DMS79 treated with DMSO at 0.1 percent for 48 hours (cell line): ENCODE measurements at regions not wholly inside any gene's neighbourhood (a gene's known extent, or its start where the extent isn't known, plus 50 kb on each side); places are given as distances from the start of the nearest gene placed in this dataset.
"Not testable (repeated sequence)": the region's sequence is repeated elsewhere in the genome, so short reads cannot be mapped to it uniquely, and the experiment has no call there.

Experiments
- DNase-seq: peaks from one replicate; lab custom pipeline; 2025; lab: John Stamatoyannopoulos, UW

GRCh38 chr7:46625032-46625431 lies 704.0 kb upstream of the IGFBP3 start:
- DNase-seq, result no peak

- DNase-seq, result no peak
Measured at GRCh38 chr7:46622251-46622650, 701.2 kb upstream of the IGFBP3 start.

GRCh38 chr7:46619723-46620310 lies 698.7 kb upstream of the IGFBP3 start:
- DNase-seq, result no peak

GRCh38 chr7:46616636-46617035 lies 695.6 kb upstream of the IGFBP3 start:
- DNase-seq, result no peak

- DNase-seq, result no peak
Measured at GRCh38 chr7:46613551-46613950, 692.5 kb upstream of the IGFBP3 start.

- no peak for DNase-seq
Measured at GRCh38 chr7:46613116-46613515, 692.0 kb upstream of the IGFBP3 start.

- no peak for DNase-seq
Measured at GRCh38 chr7:46611508-46611907, 690.4 kb upstream of the IGFBP3 start.

- DNase-seq, result no peak
Measured at GRCh38 chr7:46610746-46611145, 689.7 kb upstream of the IGFBP3 start.

- no peak for DNase-seq
Measured at GRCh38 chr7:46607176-46607575, 686.1 kb upstream of the IGFBP3 start.

GRCh38 chr7:46606761-46607160 lies 685.7 kb upstream of the IGFBP3 start:
- no peak for DNase-seq

GRCh38 chr7:46604241-46604661 lies 683.2 kb upstream of the IGFBP3 start:
- no peak for DNase-seq

- no peak for DNase-seq
Measured at GRCh38 chr7:46603780-46604179, 682.7 kb upstream of the IGFBP3 start.

GRCh38 chr7:46603296-46603752 lies 682.3 kb upstream of the IGFBP3 start:
- no peak for DNase-seq

- DNase-seq, result no peak
Measured at GRCh38 chr7:46600340-46600739, 679.3 kb upstream of the IGFBP3 start.

- DNase-seq, result not testable (repeated sequence)
Measured at GRCh38 chr7:46594831-46595230, 673.8 kb upstream of the IGFBP3 start.

GRCh38 chr7:46590918-46591905 lies 670.1 kb upstream of the IGFBP3 start:
- not testable (repeated sequence) for DNase-seq

GRCh38 chr7:46589286-46589685 lies 668.2 kb upstream of the IGFBP3 start:
- no peak for DNase-seq

GRCh38 chr7:46586406-46586805 lies 665.3 kb upstream of the IGFBP3 start:
- DNase-seq, result no peak

- no peak for DNase-seq
Measured at GRCh38 chr7:46583656-46584055, 662.6 kb upstream of the IGFBP3 start.

GRCh38 chr7:46581268-46581667 lies 660.2 kb upstream of the IGFBP3 start:
- DNase-seq, result no peak

- no peak for DNase-seq
Measured at GRCh38 chr7:46580766-46581165, 659.7 kb upstream of the IGFBP3 start.

GRCh38 chr7:46577394-46577793 lies 656.3 kb upstream of the IGFBP3 start:
- DNase-seq, result no peak

- no peak for DNase-seq
Measured at GRCh38 chr7:46576950-46577349, 655.9 kb upstream of the IGFBP3 start.
